Renal cortical epithelial cell (primary cell): ENCODE measurements at regions not wholly inside any gene's neighbourhood (a gene's known extent, or its start where the extent isn't known, plus 50 kb on each side); places are given as distances from the start of the nearest gene placed in this dataset.

Source experiments
- DNase-seq: peaks from one replicate; pipeline ENCODE4 v3.0.0-alpha.2; 2011; ENCODE audit warnings: low read depth

DNA sequence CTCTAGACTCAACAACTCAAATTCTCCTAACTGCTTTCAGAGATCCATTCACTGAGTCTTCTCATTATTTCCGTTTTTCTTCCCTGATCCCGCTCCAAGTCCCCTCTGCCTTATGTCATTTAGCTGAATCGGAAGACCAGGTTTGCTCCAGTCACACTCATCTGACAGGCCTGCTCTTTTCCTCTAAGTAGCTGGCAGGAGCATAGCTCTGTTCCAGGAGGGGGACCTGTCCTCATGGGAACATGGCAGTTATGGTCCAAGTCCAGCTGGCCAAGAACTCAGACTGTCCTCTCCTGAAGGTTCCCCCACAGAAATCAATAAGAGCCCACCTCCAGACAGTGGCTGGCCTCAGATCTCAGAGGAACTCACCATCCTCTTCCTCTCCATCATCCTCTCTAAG lies 130.9 kb upstream of the SERP2 start:
- DNase-seq = no peak

- DNase-seq = peak; percentile 89
Measured at GRCh38 chr13:44243198-44243857, 130.3 kb upstream of the SERP2 start.

DNA sequence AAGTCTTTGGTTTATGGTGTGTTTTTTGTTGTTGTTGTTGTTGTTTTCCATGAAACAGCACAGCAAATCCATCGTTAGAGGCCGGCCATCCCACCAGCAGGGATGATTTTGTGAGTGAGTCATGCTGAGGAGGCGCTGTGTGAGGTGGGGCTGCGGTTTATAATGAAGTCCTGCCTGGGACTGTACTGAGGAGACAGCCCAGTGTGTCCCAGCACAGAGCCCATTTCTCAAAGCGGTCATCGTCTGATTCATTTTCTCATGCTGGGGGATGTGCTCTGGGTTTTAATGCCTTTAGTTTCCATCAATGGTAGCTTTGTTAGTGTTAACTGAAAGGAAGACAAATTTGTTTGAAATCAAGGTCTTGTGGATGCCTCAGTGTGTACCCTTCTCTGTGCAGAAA lies 129.3 kb upstream of the SERP2 start:
- DNase-seq = peak; percentile 38

DNA sequence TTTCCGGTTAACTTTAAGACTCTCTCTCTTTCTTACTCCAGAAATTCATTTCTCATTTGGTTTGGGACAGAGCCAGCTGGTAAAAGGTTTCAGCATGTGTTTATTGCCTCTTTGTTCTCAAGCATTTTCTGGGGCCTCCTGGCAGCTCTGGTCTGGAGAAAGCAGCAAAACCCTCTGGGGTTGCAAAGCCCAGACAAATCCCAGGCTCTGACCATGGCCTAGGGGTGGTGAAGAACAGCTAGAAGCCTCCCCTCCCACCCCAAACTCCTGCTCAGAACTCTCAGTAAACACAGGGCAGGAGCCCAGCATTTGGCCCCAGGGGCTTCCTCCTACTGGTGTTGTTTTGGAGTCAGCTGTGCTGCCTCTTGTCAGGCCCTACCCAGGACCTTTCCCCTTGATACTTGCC lies 124.2 kb upstream of the SERP2 start:
- peak; percentile 75 for DNase-seq

DNA sequence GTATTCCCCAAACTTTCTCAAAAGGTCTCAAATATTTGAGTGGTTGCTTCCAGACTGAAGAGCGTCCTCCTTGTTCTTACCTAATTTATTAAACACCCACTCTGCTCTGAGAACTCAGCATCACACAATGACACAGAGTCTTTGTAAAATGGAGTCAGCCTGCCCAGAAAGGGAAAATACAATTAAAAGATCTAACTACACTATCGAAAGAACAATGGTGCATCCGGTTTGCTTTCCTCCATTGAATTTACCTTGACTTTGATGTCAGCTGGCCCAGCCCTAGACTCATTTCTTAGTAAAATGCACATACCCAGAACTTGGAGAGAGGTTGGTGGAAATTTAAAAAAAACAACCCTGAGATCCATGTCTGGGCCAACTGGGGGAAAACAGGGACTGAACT lies 120.7 kb upstream of the SERP2 start:
- DNase-seq = no peak

- DNase-seq = no peak
Measured at GRCh38 chr13:44255771-44256364, 117.8 kb upstream of the SERP2 start.

DNA sequence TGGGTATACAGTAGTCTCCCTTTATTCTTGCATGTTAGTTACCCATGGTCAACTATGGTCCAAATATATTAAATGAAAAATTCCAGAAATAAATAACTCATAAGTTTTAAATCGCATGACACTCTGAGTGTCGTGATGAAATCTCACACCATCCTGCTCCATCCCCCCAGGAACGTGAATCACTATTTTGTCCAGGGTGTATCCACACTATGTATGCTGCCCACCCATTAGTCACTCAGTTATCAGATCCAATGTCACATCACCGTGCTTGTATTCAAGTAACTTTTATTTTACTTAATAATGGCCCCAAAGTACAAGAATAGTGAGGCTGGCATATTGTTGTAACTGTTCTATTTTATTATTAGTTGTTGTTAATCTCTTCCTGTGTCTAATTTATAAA lies 115.8 kb upstream of the SERP2 start:
- no peak for DNase-seq

DNA sequence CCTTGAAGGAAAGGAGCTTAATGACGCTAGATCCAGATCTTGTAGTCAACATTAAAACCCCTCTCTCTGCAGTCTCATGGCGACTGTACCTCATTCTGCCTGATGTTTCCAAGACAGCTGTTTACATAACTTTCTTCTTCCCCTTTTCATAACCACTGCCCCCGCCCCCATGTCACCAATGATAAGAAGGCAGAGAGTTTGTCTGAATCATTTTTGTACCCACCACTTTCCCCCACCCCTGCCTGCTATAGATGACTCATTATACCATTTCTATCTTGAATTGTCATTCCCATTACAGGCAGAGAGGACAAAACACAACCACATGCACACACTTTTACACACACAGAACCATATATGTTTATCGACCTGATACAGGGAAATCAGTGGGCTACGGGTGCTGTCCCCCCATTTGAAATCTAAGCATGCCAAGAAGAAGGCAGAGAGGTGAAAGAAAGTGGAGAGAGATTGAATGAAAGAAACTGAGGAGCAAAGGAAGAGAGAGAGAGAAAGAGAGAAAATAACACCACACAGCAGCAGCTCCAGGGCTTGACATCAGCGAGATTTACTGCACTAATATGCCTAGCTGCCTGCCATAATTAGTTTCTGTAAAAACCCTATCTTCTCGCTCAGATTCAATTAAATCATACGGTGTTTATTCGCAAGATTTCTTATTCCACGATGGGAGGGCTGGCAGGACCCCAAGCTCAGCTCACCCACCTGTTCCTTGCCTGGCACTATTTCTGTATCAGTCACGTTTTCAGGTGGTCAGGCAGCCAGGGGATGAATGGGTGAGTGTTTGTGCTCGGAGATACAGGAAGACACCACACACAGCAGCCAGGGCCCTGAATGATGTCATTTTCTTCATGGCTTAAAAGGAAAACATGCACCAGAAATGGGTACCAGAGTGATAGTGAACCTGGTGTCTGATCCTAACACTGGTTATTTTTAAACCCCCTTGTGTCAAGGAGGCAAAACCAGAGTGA lies 114.3 kb upstream of the SERP2 start:
- peak; percentile 38 for DNase-seq

- no peak for DNase-seq
Measured at GRCh38 chr13:44260336-44260735, 113.3 kb upstream of the SERP2 start.

GRCh38 chr13:44263751-44264620 lies 109.6 kb upstream of the SERP2 start:
- peak; percentile 37 for DNase-seq

DNA sequence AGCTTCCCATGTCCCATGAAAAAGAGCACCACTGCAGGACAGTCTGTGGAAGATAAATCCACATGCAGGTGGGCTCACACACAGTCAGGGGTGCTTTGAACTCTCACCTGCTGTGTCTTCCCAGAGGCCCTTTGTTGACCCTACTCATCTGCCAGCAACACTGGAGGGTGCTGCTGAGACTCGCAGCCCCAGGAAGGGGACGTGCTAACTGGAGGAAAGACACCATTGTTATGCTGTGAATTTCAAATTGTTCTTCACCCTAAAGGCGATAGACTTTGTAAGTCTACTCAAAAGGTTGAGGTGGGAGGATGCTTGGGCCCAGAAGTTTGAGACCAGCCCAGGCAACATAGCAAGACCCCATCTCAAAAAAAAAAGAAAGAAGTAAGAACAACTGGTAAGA lies 107.3 kb upstream of the SERP2 start:
- DNase-seq = no peak

DNA sequence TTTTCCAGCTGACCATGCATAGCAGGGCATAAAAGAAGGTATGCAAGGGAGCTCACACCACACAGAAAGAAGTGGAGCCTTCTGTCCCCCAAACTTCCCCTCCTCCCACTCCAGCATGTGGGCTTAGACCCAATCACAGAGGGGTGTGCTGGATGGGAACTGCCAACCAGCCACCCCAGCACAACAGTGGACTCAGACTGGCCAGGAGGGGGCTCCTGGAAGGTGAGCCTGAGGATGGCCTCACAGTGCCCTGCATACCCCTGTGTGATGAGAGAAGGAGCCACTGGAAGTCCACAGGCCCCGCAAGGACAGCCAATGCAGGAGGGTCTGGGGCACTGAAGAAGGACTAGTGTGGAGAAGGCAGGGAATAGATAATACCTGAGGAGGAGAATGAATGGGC lies 106.9 kb upstream of the SERP2 start:
- no peak for DNase-seq

DNA sequence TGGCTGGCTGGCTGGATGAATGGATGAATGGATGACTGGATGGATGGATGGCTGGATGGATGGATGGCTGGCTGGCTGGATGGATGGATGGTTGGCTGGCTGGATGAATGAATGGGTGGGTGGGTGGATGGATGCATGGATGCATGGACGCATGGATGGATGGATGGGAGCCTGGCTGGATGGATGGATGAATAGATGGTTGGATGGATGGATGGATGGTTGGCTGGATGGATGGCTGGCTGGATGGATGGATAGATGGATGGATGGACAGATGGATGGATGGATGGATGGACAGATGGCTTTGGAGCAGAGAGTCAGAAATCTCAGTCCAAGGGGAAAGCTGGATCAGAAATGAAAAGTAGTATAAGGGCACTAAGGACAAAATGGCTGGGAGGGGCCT lies 106.4 kb upstream of the SERP2 start:
- DNase-seq = no peak

GRCh38 chr13:44267980-44268379 lies 105.6 kb upstream of the SERP2 start:
- peak; percentile 57 for DNase-seq

- DNase-seq = no peak
Measured at GRCh38 chr13:44268980-44269379, 104.6 kb upstream of the SERP2 start.

DNA sequence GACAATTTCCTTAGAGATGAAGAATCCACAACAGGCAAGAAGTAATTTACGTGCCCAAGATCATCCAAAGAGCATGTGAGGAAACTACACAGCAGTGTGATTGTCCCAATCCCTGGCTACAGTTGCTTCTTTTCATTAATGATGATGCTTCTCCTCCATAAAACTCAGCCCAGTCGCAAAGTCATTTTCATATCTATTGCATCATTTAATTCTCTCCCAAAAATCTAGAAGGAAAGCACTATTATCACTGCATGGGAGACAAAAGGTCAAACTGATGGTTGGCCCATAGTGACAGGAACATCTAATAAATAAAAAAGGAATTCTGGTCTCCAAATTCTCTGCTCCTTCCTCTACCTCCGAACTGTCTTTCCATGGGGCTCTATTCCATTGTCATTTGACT lies 103.5 kb upstream of the SERP2 start:
- DNase-seq = no peak

- DNase-seq = no peak
Measured at GRCh38 chr13:44271031-44271455, 102.6 kb upstream of the SERP2 start.

GRCh38 chr13:44271473-44271872 lies 102.2 kb upstream of the SERP2 start:
- no peak for DNase-seq

GRCh38 chr13:44271915-44272341 lies 101.7 kb upstream of the SERP2 start:
- no peak for DNase-seq

GRCh38 chr13:44272692-44273091 lies 100.9 kb upstream of the SERP2 start:
- DNase-seq = no peak

DNA sequence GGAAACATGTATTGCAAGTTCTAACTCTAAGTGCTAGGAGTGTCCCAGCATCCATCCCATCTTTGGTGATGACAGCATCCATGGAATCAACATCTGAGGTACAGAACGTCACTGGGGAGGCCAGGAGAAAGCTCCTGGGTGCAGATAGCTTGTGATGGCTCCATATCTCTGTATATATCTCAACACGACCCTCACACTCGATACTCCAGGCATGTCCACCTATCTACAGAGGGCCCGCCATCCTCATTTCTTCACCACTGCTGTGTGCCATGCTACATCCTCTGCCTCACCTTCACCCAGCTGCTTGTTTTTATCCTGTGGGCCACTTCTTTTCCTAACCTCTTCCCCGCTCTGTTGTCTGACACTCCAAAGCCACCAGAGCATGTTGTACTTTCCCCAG lies 100.4 kb upstream of the SERP2 start:
- DNase-seq = no peak
